MM.1S (cell line): ENCODE measurements at regions not wholly inside any gene's neighbourhood (a gene's known extent, or its start where the extent isn't known, plus 50 kb on each side); places are given as distances from the start of the nearest gene placed in this dataset.

ENCODE experiments used
- DNase-seq: peaks from one replicate; pipeline ENCODE4 v3.0.0-alpha.2; 2015
- H2AFZ ChIP-seq: fragments of 300-600 bp; sonication (generic); 2 replicates; pipeline ENCODE4 v1.6.0; 2016; ENCODE audit warnings: antibody characterized with exemption, low read length
- H3F3A ChIP-seq: fragments of 300-600 bp; sonication (generic); 2 replicates; pipeline ENCODE4 v1.6.1; 2016; ENCODE audit warnings: mild to moderate bottlenecking, antibody characterized with exemption, low read length, moderate library complexity, mixed read lengths; ENCODE audit not compliant: insufficient read depth
- H3K27ac ChIP-seq: fragments of 300-600 bp; sonication (generic); 2 replicates; pipeline ENCODE4 v1.5.1; 2016; ENCODE audit warnings: mild to moderate bottlenecking, low read length
- H3K27me3 ChIP-seq: fragments of 300-600 bp; sonication (generic); replicated peaks from 2 replicates; pipeline ENCODE4 v1.6.0; 2016; ENCODE audit warnings: low read length; ENCODE audit not compliant: insufficient read depth
- H3K36me3 ChIP-seq: fragments of 300-600 bp; sonication (generic); replicated peaks from 2 replicates; pipeline ENCODE4 v1.6.1; 2016; ENCODE audit warnings: mild to moderate bottlenecking, low read length, mixed read lengths; ENCODE audit not compliant: insufficient read depth
- H3K4me1 ChIP-seq: fragments of 300-600 bp; sonication (generic); 2 replicates; pipeline ENCODE4 v1.6.1; 2016; ENCODE audit warnings: low read length, mixed read lengths
- H3K4me2 ChIP-seq: fragments of 300-600 bp; sonication (generic); 2 replicates; pipeline ENCODE4 v1.6.0; 2016; ENCODE audit warnings: low read depth, low read length
- H3K4me3 ChIP-seq: fragments of 300-600 bp; sonication (generic); 2 replicates; pipeline ENCODE4 v1.5.1; 2016; ENCODE audit warnings: low read length, mixed read lengths
- H3K79me2 ChIP-seq: fragments of 300-600 bp; sonication (generic); 2 replicates; pipeline ENCODE4 v1.6.1; 2016; ENCODE audit warnings: mixed run types, low read length, mixed read lengths
- H3K9ac ChIP-seq: fragments of 300-600 bp; sonication (generic); 2 replicates; pipeline ENCODE4 v1.6.1; 2016; ENCODE audit warnings: low read length, mixed read lengths
- H3K9me2 ChIP-seq: fragments of 300-600 bp; sonication (generic); replicated peaks from 2 replicates; pipeline ENCODE4 v1.6.1; 2016; ENCODE audit warnings: mild to moderate bottlenecking, low read length, mixed read lengths; ENCODE audit not compliant: insufficient read depth
- H3K9me3 ChIP-seq: fragments of 300-600 bp; sonication (generic); replicated peaks from 2 replicates; pipeline ENCODE4 v1.6.1; 2016; ENCODE audit warnings: mild to moderate bottlenecking, low read length, mixed read lengths; ENCODE audit not compliant: insufficient read depth
- H4K20me1 ChIP-seq: fragments of 300-600 bp; sonication (generic); 2 replicates; pipeline ENCODE4 v1.6.1; 2016; ENCODE audit warnings: mild to moderate bottlenecking, low read length, moderate library complexity, mixed read lengths; ENCODE audit not compliant: insufficient read depth
- EZH2 ChIP-seq: fragments of 300-600 bp; sonication (generic); optimal IDR thresholded peaks from 2 replicates; pipeline ENCODE3; 2017; ENCODE audit warnings: low read depth, mild to moderate bottlenecking, antibody characterized with exemption, low read length, mixed read lengths
- EZH2phosphoT487 ChIP-seq: fragments of 300-600 bp; sonication (generic); IDR thresholded peaks from 2 replicates; pipeline ENCODE4 v1.6.1; 2018; ENCODE audit warnings: antibody characterized with exemption, low read length
- TF ChIP-seq, protein P1 (sequence below): fragments of 300-600 bp; sonication (generic); IDR thresholded peaks from 2 replicates; pipeline ENCODE4 v1.5.1; 2016; ENCODE audit warnings: antibody characterized with exemption, low read length, mixed read lengths

DNA sequence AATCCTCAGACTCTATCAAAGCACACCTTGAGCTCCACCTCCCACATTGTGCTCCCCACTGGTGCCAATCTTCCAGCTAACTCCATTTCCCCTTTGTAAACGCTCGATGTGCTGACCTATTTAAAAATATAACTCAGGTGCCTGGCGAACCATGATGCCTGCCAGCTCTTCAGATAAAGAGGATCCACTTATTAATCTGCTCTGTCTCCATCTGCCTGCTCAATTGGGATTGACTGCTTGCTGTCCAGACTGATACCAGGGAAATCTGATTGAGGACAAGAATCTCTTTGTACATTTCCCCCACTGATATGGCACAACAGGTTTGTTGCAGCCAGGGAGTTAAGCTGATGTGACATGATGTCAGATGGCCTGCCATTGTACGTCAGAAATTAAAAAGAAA lies 2036.5 kb upstream of the CELF4 start:
- Histone ChIP-seq H4K20me1 (no peaks in the 10 kb centered on the region), H3K9me2 (no peaks in the 10 kb centered on the region), H3F3A (no peaks in the 10 kb centered on the region), H3K9me3 (no peaks in the 10 kb centered on the region), H3K4me1 (no peaks in the 10 kb centered on the region), H3K9ac (no peak overlapping the region), H3K27me3 (no peaks in the 10 kb centered on the region), H3K79me2 (no peaks in the 10 kb centered on the region), H3K36me3 (no peaks in the 10 kb centered on the region), H3K4me2 (no peak overlapping the region), H3K4me3 (no peak overlapping the region), H3K27ac (no peak overlapping the region), H2AFZ (no peak overlapping the region)
- no peak for DNase-seq
- TF ChIP-seq EZH2: no peak
- TF ChIP-seq, protein P1, sequence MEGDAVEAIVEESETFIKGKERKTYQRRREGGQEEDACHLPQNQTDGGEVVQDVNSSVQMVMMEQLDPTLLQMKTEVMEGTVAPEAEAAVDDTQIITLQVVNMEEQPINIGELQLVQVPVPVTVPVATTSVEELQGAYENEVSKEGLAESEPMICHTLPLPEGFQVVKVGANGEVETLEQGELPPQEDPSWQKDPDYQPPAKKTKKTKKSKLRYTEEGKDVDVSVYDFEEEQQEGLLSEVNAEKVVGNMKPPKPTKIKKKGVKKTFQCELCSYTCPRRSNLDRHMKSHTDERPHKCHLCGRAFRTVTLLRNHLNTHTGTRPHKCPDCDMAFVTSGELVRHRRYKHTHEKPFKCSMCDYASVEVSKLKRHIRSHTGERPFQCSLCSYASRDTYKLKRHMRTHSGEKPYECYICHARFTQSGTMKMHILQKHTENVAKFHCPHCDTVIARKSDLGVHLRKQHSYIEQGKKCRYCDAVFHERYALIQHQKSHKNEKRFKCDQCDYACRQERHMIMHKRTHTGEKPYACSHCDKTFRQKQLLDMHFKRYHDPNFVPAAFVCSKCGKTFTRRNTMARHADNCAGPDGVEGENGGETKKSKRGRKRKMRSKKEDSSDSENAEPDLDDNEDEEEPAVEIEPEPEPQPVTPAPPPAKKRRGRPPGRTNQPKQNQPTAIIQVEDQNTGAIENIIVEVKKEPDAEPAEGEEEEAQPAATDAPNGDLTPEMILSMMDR: no peak
- no peak for TF ChIP-seq EZH2phosphoT487

DNA sequence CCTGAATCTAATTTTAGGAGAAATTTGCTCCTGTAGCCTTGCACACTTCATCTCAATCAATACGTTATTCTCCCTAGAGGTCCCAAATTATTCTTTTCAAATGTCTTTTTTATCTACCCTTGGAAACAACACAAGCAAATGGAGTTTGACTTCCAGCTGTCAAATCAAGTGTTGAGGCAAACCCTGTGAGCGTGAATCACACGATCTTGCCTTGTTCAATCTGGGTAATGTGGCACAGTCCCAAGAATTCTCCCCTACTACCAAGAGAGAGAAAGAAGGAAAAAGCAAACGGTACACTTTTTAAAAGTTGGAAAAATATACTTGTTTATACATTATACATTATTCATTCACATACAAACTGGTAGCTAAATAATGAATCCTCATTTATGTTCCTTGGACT lies 2035.3 kb upstream of the CELF4 start:
- H3K27me3 ChIP-seq: no peaks in the 10 kb centered on the region
- no peaks in the 10 kb centered on the region for H3K36me3 ChIP-seq
- no peaks in the 10 kb centered on the region for H3K9me2 ChIP-seq
- TF ChIP-seq, protein P1: no peak
- no peak for TF ChIP-seq EZH2
- TF ChIP-seq EZH2phosphoT487: no peak
- H3K9ac ChIP-seq: no peak overlapping the region
- no peak for DNase-seq
- no peaks in the 10 kb centered on the region for H4K20me1 ChIP-seq
- H3K27ac ChIP-seq: no peak overlapping the region
- no peak overlapping the region for H2AFZ ChIP-seq
- H3K4me2 ChIP-seq: no peak overlapping the region
- no peaks in the 10 kb centered on the region for H3F3A ChIP-seq
- no peak overlapping the region for H3K4me3 ChIP-seq
- no peaks in the 10 kb centered on the region for H3K4me1 ChIP-seq
- no peaks in the 10 kb centered on the region for H3K79me2 ChIP-seq
- no peaks in the 10 kb centered on the region for H3K9me3 ChIP-seq

DNA sequence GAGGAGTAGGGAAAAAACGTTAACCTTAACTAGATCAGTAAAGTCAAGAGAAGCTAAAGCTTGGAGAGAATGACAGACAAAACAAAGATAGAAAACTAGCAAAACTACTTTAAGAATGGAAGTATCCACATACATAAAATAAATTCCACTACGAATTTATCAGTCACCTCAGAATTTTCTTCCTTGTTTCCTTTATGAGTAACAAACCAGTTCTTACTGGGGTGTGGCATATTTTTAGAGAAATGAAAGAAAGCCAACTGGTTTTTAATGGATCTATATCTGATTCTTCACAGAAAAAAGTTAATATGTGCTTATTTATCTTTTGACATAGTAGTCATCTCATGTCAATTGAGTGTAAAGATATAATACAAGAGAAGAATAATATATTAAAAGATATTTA lies 2033.7 kb upstream of the CELF4 start:
- Histone ChIP-seq H3K4me3 (no peak overlapping the region), H3K4me1 (no peaks in the 10 kb centered on the region), H3K4me2 (no peak overlapping the region), H3K36me3 (no peaks in the 10 kb centered on the region), H3K9me3 (no peaks in the 10 kb centered on the region), H3K27ac (no peak overlapping the region), H3K79me2 (no peaks in the 10 kb centered on the region), H3K9ac (no peak overlapping the region), H3K9me2 (no peaks in the 10 kb centered on the region), H4K20me1 (no peaks in the 10 kb centered on the region), H3K27me3 (no peaks in the 10 kb centered on the region), H3F3A (no peaks in the 10 kb centered on the region), H2AFZ (no peak overlapping the region)
- DNase-seq: no peak
- TF ChIP-seq EZH2 (no peak), EZH2phosphoT487 (no peak)
- TF ChIP-seq, protein P1: no peak

DNA sequence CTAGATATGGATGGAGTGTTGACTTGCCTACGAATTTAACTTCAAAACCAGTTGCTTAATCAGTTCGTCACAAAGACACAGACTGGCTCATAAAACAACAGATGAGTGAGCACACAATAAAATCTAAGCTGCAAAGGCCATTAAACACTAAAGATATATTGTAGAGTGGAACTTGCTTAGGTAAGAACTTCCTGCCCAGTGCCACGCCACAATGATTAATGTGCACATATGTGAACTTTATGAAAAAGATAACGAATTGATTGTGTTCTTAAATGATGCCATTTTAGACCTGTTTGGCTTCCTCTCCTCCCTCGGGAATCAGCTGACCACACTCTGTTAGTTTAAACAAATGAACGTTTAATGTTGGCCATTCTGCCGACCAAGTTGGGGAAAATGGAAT lies 2031.3 kb upstream of the CELF4 start:
- Histone ChIP-seq H3K27me3 (no peaks in the 10 kb centered on the region), H4K20me1 (no peaks in the 10 kb centered on the region), H3F3A (no peaks in the 10 kb centered on the region), H3K9ac (no peak overlapping the region), H3K4me3 (no peak overlapping the region), H3K27ac (no peak overlapping the region), H3K36me3 (no peaks in the 10 kb centered on the region), H3K4me2 (no peak overlapping the region), H3K4me1 (no peaks in the 10 kb centered on the region), H3K79me2 (no peaks in the 10 kb centered on the region), H3K9me2 (no peaks in the 10 kb centered on the region), H3K9me3 (no peaks in the 10 kb centered on the region), H2AFZ (no peak overlapping the region)
- no peak for TF ChIP-seq EZH2phosphoT487
- TF ChIP-seq EZH2: no peak
- TF ChIP-seq, protein P1: no peak
- no peak for DNase-seq
